H4 (cell line): ENCODE measurements at regions not wholly inside any gene's neighbourhood (a gene's known extent, or its start where the extent isn't known, plus 50 kb on each side); places are given as distances from the start of the nearest gene placed in this dataset.

Experiments
- DNase-seq: peaks from one replicate; pipeline ENCODE4 v3.0.0-alpha.2; 2015; ENCODE audit warnings: low spot score

DNA sequence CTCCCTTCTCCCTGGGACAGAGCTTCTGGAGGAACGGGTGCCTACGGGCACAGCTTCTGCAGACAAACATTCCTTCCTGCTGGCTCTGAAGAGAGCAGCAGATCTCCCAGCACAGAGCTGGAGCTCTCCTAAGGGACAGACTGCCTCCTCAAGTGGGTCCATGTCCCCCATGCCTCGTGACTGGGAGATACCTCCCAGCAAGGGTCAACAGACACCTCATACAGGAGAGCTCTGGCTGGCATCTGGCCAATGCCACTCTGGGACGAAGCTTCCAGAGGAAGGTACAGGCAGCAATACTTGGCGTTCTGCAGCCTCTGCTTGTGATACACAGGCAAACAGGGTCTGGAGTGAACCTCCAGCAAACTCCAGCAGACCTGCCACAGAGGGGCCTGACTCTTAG is 227.9 kb downstream of the SPATA31D1 start:
- no peak for DNase-seq

DNA sequence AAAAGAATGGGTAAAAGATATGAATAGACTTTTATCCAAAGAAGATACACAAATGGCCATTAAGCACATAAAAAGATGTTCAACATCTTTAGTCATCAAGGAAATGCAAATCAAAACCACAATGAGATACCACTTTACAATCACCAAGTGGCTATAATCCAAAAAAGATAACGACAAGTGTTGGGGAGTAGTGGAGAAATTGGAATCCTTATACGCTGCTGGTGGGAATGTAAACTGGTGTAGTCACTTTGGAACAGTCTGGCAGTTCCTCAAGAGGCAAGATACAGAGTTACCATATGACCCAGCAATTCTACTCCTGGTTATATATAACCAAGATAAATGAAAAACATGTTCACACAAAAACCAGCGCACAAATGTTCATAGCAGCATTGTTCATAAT is 234.9 kb downstream of the SPATA31D1 start:
- DNase-seq = no peak

DNA sequence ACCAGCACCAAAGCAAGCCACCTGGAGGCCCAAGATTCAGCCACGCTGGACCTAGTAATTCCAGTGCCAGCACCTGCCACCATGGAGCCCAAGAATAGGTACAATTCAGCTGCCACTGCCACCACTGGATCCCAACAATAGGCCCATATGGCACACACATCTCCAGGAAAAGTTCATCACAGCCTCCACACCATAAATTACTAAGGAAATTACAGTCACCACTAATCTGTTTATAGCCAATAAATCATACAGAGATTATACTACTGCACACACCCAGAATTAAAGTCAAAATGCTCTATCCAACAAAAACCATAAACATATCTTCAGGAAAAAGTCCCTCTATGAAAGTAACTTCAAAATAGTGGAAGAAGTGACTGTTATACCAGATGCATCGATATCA is 242.8 kb downstream of the SPATA31D1 start:
- no peak for DNase-seq

DNA sequence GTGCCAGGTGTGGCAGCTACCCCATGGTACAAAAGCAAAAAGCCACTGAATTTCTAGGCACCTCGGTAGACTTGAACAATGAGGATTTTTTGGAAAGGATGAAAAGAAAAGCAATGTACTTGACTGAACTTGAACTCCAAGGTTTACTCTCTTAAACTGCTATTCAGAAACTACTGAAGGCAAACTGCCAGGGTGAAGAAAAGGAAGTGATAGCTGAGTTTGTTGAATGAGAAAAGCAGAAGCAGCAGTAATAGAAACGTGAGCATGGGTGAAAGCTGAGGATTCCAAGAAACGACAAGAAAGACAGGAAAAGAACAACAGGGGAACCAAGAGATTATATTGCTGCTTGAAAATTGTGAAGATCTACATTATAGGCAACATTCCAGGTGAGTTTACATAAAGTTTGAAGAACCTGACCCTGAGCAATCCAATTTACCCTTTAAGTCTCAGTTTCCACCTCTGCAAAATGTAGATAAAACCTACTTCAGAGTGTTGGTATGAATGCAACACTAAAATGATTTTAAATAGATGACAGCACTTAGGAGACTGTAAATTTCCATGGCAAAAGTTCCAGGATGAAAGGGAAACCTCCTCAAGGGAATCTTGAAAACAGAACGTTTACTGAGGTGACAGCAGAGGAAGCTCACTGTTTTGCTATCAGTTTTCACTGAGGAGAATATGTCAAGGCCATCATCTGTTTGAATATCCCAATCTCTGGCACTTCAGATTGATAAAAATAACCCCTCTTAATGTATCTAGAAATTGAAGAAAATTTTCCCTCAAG is 245.8 kb downstream of the SPATA31D1 start:
- no peak for DNase-seq

DNA sequence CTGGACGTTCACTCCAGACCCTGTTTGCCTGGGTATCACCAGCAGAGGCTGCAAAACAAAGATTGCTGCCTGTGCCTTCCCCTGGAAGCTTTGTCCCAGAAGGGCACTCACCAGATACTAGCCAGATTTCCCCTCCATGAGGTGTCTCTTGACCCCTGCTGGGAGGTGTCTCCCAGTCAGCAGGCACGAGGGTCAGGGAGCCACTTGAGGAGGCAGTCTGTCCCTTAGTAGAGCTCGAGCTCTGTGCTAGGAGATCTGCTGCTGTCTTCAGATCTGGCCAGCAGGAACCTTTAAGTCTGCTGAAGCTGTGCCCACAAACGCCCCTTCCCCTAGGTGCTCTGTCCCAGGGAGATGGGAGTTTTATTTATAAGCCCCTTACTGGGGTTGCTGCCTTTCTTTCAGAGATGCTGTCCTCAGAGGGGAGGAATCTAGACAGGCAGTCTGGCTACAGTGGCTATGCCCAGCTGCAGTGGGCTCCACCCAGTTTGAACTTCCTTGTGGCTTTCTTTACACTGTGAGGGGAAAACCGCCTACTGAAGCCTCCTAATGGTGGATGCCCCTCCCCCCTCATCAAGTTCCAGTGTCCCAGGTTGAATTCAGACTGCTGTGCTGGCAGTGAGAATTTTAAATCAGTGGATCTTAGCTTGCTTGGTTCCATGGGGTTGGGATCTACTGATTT is 253.9 kb downstream of the SPATA31D1 start:
- no peak for DNase-seq

DNA sequence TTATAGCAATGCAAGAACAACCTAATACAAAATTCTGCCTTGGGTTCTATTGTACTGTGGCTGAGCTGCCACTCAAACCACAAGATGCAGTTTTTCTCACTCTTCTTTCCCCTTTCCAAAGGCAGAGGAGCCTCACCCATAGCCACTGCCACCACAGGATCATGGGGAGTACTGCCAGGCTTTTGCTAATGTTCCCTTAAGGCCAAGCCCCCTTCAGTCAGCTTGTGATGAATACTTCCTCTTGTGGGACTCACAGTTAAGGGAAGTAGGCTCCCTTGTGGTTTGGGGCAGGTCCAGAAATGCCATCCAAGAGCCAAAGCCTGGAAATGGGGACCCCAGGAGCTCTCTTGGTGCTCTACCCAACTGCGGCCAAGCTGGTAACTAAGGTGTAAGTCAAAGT is 258.7 kb downstream of the SPATA31D1 start:
- DNase-seq = peak; percentile 27

DNA sequence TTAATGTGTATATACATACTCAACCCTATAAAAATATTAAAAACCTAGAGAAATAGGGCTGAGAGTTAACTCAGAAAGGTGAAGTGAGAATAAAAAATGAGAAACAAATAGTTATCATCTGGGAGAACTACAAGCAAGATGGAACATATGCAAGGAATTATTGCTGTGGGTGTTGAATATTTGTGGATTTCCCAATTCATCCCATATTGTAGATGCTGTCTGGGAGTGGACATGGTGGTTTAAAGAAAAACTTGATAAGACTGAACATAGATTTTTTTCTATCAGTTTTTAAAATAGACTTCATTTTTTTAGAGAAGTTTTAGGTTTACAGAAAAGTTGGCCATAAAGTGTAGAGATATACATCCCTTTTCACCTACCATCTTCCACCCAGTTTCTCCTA is 263.5 kb downstream of the SPATA31D1 start:
- DNase-seq = no peak

DNA sequence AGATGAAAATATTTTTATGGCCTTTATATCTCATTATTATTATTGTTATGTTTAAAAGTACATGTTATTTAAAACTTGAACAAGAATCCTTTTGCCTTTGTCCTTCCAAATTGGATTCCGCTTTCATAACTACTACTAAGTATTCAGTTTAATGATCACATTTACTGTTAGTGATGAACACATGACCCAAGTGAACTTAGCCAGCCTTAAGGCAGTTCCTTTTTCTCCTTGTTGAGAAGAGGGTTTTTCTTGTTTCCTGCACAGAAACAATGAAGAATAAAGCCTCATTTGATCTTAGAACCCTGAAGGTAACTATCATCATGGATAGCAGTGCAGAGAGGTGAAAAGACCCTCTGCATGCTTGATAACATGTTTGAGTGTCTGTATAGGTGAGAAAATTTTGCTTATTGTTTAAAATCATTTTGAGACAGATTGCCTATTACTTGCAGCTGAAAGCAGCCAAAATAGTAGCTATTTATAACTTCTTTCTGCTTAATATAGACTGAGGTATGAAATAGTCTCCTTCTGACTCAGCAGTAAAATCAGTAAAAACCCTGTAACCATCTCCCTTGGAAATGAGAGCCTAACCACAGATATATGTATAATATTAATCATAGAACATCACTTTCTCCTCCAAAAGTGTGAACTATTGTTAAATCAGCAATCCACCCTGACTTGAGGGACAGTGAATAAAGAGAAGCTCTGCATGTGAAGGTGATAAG is 266.2 kb downstream of the SPATA31D1 start:
- no peak for DNase-seq

DNA sequence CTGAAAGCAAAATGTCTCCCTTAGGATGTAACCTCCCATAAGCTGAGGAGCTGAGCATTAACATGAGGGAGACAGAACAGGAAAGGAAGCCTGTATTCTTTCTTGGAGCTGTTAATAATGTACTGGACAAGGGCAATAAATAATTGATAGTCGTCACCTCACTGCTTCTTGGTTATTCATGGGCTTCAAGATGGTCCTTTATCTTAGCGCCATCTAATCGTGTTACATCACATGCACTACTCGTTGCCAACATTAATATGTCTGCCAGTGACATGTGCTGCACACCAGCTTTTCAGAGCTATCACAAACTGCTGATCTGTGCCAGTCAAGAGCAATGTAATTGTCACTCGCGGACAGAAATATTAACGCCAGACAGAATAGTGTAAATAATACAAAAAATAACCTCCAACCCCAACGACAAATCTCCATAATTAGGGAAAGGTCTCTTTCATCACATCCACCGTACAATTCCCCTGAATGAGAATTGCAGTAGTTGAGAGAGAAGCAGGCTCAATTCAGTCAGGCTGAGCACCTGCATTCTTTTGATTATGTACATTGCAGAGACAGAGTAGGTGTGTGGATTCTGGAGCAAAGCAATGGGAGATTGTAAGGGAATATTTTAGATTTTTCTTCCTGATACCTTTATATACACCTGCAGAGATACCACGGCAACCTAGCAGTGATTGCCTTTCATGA is 267.1 kb downstream of the SPATA31D1 start:
- no peak for DNase-seq

DNA sequence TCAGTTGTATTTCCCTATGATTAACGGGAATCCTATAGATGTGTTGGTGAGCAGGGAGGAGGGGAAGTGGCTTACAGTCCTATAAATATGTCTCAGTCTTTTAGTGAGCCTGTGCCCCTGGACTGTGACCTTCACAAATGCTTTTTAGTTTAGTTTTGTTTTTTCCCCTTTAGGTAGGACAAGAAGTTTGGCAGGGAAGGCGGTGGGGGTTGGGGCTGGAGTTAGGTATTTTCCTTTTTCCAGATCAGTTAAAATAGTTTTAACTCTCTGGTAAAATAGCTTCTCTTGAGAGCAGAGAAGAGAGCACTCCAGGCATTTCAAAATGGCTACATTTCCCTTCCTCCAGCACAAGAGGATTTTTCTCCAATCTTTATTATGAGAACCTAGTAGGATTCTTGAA is 272.1 kb downstream of the SPATA31D1 start:
- no peak for DNase-seq

DNA sequence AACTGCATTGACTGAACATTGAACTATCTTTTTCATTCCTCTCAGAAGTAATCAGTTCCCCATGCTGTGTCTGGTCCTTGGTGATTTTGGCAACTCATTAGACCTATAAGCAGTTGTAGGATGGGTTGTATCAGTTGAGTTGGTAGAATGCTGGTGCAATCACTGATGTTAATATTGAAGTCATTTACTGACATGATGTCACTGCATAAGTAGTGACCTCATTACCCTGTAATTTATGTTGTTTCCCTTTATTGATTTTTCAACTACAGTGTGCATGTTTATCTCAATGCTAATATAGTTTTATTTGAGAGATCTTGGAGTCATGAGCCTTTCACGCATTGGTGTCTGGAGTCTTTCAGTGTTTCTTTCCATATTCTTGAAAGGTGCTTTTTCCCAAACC is 275.0 kb downstream of the SPATA31D1 start:
- DNase-seq = no peak

DNA sequence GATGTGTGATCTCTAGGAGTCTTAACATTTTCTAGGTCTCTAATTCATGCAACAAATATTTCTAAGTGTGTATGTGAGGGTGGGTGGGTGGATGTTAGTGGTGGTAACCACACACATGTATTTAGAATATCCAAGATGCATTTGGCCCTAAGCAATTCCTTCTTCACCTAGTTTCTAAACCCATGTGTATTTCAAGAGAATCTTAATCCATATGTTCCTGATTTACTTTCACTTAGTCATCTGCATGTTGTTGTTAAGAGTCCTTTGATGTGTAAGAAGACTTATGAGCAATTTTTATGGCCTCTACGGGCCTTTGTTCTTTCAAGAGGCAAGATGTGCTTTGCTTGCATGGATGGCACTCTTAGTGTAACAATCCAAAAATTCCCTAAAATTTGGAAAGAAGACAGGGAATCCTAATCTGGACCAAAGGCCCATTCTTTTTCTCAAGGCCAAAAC is 282.6 kb downstream of the SPATA31D1 start:
- DNase-seq = peak; percentile 16

DNA sequence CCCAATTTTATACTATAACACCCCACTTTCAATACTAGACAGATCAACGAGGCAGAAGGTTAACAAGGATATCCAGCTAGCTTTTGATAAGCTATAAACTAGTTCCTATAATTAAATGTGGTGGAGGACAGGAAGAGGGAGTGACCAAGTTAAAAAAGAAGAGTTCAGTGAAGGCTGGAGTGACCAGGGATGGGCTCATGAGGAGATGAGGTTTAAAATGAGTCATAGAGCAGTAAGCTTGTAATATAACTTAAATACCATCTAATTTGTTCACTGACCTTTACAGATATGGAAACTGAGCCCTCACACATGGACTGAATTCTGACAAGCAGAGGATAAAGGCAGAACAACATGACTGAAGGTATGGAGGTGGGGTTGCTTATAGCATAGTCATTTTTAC is 284.5 kb downstream of the SPATA31D1 start:
- DNase-seq = no peak

DNA sequence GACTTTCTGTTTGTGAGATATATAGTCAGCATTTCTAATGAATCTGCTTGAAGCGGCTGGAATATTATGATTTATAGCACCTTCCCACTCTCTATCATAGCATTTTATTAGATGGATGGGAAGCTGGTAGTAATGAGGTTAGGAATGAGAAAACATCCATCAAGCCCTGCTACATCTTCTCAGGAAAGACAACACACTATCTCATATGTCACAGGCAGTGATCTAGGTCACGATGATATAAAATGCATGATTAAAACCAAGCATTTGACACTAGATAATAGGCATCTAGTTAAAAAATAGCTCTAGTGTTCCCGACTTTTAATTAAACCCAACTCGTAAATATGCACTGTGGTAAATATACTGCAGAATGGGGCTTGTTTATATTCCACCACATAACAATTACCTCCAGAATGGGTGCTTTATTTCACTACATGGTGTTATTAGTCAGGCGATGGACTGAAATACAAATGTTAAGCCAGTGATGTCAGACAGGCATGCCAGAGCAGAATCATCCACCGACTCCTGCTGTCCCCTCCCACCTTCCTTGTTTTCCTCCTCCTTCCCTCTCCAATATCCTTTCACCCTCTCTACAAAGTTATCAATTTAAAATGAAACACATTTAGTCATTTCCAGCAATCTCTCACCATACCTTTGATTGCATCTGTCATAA is 286.8 kb downstream of the SPATA31D1 start:
- no peak for DNase-seq

DNA sequence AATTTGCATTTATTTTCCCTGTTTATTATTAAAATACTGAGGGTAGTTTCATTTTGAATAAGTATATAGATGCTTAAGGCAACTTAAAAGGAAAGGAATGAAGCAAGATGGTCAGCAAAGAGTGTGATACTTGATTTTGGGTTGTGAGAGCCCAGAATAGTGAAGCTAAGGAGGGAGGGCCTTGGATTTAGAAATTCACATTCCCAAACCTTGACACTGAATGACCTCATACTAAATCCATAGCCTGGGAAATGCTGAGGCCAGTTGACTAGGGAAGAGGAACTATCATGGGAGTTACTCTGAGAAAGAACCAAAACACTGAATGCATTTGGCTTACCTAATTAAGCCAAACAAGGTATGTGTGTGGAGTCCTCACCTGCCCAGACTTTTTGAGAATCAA is 292.5 kb downstream of the SPATA31D1 start:
- DNase-seq = no peak

DNA sequence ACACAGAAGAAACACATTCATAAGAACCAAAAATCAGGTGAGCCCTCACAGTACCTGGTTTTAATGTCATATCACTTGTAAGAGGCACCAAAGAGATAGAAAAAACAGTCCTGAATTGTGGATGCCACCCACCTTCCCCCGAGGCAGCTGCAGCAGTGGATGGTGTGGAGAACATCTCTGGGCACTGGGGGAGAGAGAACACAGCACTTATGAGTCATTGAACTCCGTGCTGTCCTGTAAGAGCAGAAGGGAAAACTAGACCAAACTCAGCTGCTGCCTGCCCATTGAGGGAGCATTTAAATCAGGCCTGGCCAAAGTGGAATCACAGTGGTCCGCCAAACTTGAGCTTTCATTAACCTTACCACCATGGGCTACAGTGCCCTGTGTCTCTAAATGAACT is 296.2 kb downstream of the SPATA31D1 start:
- DNase-seq = no peak

DNA sequence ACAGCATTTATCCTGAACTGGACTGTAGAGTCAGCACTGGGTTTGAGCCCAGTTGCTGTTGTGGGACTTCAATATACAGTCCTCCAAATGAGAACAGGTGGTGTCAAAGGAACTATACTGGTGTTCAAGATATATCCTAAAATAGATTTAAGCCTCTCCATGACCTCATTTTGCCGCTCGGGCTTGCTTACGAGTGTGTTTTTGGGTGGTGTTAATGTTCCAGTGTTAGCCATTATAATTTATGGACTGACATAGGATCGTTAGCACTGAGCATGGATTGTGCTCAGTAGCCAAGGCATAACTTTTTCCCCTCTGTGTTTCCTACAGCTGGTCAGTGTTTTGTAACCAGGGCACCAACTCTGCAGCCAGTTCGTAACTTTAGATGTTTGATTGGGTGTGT is 306.6 kb downstream of the SPATA31D1 start:
- no peak for DNase-seq

DNA sequence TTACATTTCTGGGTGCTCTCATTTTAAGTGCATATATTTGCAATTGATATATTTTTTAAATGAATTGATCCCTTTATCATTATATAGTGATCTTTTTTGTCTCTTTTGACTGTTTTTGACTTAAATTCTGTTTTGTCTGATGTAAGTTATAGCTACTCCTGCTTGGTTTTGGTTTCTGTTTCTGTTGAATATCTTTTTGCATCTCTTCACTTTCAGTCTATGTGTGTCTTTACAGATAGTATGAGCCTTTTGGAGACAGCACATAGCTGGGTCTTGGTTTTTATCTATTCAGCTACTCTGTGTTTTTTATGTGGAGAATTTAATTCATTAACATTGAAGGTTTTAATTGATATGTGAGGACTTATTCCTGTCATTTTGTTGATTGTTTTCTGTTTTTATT is 311.3 kb downstream of the SPATA31D1 start:
- DNase-seq = no peak

DNA sequence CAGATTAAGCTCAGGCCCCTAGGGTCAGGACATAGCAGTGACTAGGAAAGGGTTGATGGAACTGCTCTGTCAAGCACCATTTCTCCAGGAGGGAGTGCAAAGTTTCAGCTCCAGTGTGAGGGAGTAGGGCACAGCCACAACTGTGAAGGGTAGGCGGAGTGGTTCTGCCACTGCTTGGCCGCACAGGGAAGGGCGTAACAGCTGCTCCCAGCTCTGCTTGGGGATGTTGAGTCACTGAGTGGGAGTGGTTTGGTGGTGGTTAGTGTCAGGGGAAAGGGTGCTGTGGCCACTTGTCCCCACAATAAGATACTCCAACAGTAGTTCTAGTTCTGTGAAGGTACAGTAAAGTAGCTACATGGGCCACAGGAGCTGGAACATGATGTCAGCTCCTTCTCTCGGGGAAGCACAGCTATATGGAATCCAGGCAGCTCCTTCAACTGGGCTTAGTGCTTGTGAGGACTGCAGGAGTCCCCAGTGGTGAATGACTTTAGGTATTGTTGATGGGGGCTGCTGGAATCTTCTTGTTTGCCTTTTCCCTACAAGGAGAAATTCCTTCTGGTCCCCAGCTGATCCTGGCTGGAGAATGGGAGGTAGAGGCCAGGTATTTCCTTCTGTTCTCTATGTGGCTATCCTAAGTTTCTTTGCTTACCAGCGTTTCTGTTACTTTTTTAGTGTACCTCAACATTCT is 314.5 kb downstream of the SPATA31D1 start:
- DNase-seq = no peak

DNA sequence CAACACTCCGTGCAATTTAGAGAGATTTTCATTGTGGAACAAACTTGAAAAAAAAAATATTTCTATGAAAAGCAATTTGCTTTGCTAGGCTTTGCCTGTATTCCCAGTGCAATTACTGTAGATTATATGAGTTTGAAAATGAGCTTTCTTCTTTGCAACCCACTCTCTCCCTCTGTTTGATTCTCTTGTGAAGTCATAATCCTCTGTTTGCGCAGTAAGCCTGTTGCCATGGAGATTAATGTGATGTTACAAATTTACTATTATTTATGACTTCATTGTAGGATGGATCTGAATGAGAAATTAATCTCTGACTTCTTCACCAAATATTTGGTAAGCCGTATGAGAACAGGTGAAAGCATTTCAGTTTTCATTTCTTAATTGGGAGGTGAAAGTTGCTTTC is 320.3 kb downstream of the SPATA31D1 start:
- DNase-seq = no peak

DNA sequence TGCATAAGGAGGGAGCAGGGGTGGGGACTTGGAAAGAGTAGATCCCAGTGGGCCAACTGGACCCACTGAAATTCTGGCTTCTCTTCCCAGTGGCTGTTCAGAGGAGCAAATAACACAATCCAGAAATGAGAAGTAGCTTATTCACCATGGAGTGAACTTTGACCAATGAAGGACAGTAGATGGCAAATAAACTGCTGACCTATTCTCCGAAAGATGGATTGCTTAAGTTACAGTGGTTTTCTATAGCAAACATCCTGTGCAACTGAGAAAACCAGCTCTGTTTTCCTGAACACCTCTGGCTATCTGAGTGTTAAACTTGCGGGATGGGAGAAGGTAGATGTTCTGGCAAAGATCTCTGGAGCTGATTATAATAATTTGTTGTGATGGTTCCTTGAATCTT is 325.1 kb downstream of the SPATA31D1 start:
- DNase-seq = no peak
